GM19351 (cell line): ENCODE measurements at regions not wholly inside any gene's neighbourhood (a gene's known extent, or its start where the extent isn't known, plus 50 kb on each side); places are given as distances from the start of the nearest gene placed in this dataset.
A peak's percentile ranks its signal among the peaks of the same experiment; 100 is the strongest.
"Not testable (repeated sequence)": the region's sequence is repeated elsewhere in the genome, so short reads cannot be mapped to it uniquely, and the experiment has no call there.

Experiments used
- ATAC-seq: cut with Tn5 transposase; IDR thresholded peaks from one replicate; pipeline ENCODE4 v1.9.1; 2021; ENCODE audit warnings: mild to moderate bottlenecking, moderate library complexity; ENCODE audit not compliant: unreplicated experiment

DNA sequence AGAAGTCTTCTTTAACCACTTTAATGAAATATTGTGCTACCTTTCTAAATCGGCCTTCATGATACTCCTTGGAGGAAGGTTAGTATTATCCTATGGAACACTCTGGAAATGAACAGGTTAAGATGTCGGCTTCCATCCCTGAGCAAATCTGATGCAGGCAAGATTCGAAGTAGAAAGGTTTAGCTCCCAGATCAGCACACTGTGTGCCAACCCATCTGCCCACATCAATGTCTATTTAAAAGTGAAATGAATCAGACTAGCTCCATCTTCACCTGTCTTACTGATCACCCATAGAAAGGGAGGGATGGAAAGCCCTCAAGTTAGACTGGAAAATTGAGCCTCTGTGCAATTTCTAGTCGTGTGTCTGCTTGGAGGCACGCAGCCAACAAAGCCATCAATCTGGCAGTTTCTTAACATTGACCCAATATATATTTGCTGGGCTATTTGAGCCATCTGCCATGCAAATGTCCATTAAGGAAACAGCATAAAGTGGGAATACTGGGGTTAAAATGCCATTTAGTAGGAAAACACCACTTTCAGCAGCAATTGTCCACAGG is 506.1 kb downstream of the RMST start:
- no peak for ATAC-seq

DNA sequence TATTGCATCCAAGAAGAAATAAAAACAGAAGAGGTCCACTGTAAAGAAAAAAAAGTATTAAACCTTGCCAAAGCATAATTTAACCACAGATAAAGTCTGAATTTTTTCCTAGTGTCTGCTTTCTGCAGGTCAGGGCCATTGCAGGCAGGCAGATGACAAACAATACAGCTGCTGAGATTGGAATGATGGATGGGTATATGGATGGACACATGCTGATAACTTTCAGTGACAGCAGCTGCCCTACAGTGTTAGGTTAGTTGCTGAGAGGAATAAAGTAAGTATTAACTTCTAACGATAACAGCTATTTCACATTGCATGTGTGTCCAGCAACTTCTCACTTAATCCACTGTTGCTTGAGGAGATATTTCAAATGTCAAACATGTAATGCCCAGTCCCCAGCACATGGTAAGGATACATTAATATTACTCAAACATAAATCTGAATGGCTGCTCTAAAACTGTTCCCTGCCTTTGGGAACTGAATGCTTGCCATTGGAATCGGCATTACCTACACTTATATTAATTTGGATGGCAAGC is 515.3 kb downstream of the RMST start:
- no peak for ATAC-seq

DNA sequence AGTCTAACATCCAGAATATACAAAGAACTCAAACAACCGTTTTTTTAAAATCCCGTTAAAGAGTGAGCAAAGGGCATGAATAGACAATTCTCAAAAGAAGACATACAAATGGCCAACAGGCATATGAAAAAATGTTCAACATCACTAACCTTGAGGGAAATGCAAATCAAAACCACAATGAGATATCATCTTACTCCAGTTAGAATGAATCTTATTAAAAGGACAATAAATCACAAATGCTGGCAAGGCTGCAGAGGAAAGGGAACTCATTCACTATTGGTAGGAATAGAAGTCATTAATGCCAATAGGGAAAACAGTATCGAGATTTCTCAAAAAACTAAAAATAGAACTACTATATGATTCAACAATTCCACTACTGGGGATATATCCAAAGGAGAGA is 520.1 kb downstream of the RMST start:
- ATAC-seq: no peak

DNA sequence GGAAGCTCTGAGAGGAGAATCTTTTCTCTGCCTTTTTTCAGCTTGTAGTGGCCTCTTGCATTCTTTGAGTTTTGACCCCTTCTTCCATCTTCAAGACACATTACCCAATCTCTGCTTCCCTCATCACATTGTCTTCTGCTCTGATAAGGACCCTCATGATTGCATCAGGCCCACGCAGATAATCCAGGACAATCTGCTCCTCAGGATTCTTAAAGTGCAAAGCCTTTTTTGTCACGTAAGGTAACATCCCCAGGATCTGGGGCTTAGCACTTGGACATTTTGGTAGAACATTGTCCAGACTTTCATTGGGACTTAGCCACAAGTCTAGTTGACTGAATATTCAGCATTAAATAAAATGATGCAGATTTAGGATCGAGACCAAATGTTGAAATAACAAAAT is 521.2 kb downstream of the RMST start:
- no peak for ATAC-seq

DNA sequence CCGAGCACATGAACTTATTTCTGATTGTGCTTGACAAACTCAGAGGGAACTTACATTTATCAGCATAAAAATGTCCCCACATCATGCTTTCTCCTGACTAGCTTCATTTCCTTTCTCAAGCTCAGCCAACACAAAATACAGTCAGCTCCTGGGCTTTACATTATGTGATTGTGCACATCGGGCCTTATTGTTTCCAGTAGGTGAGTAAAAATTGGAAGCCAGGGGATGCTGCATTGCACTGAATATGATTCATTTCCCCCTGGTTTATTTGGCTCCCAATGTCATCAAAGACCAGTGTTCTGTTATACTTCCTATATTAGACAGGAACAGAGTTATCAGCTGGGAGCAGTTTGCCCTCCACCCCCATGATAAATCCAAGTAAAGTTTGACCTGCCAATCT is 521.8 kb downstream of the RMST start:
- no peak for ATAC-seq

DNA sequence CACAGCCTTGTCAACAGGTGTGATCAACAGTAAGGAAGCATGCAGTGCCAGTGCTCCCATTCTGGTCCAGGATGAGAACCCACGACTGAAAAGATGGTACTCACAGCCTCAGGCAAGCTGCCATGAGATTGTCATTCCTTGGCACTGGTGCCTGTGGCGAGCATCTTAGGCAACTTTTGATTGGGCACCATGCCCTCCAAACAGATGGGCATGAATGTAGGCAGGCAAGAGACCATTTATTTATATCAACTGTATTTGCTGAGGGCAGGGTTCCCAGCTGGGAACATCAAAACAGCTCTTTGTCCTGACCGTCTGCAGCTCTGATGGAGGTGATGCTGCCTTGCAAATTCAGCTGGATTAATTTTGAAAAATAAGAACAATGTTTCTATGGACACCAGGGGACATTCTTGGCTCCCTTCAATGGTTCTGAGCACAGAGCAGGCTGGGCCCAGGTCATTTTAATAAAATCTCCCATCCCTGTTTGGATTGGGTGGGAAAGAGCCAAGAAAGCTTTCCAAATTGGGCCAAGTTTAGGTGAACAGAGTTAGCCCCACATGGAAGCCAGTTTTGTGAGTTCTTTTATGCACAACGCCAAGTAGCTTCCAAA is 522.5 kb downstream of the RMST start:
- ATAC-seq: no peak

DNA sequence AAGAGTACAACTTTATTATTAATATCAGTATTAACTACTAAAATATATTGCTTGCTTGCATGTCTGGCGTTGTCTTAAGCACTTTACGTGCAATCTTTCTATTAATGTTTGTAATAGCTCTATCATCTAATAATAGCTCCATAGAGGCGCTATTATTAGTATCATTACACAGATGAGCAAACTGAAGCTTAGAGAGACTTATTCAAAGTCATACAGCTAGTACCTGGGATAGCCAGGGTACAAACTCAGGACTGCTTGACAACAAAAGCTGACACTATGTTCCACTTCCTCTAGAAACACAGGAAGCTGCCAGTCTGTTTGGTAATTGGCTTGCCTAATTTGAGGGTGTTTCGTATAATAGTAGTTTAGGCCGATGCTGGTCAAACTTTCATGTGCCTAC is 523.2 kb downstream of the RMST start:
- no peak for ATAC-seq

DNA sequence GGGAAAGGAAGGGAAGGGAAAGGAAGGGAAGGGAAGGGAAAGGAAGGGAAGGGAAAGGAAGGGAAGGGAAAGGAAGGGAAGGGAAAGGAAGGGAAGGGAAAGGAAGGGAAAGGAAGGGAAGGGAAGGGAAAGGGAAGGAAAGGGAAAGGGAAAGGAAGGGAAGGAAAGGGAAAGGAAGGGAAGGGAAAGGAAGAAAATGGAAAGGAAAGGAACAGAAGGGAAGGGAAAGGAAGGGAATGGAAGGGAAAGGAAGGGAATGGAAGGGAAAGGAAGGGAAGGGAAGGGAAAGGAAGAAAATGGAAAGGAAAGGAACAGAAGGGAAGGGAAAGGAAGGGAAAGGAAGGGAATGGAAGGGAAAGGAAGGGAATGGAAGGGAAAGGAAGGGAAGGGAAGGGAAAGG is 526.0 kb downstream of the RMST start:
- ATAC-seq: not testable (repeated sequence)

DNA sequence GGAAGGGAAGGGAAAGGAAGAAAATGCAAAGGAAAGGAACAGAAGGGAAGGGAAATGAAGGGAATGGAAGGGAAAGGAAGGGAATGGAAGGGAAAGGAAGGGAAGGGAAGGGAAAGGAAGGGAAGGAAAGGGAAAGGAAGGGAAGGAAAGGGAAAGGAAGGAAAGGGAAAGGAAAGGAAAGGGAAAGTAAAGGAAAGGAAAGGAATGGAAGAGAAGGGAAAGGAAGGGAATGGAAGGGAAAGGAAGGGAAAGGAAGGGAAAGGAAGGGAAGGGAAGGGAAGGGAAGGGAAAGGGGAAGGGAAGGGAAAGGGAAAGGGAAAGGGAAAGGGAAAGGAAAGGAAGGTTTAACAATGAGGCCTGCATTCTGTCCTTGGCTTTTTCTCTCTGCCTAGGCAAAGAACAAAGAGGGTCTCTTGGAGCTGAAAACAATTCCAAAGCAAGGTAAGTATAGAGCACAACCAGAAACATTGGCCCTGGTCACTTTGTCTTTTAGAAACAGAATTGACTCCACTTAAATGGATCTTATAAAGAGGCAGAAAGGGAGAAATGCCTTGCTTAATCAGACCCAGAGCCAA is 525.9 kb upstream of the TMPO start:
- ATAC-seq: no peak

DNA sequence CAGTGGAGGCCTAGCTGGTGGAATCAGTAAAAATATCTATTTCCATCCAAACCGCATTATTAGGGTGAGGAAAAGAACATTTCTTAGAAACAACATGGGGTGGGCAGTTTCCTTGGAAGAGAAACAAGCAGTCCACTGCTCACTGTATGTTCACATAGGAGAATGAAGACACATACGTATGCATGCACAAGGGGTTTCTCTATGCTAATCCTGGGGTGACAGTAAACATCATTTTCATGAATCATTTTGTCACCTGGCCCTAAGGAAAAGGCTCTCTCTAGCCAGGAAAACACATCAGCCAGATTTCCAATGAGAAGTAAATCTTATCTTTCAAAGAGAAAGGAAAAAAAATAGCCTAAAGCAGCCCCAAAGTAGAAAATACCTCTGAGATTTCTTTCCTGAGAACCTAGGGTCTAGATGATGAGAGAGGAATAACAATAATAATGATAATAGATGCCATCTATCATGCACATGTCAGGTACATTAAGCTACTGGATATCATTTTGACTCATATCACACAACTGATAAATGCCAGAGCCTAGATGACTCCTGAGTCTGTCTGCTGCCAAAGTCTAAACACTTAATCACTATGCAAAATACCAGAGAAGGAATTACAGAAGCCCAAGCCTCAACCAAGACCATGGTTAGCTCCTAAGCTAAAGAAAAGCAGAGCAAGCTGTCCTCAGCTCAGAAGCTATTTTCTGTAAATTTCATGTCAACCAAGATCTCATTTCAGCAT is 520.5 kb upstream of the TMPO start:
- no peak for ATAC-seq

DNA sequence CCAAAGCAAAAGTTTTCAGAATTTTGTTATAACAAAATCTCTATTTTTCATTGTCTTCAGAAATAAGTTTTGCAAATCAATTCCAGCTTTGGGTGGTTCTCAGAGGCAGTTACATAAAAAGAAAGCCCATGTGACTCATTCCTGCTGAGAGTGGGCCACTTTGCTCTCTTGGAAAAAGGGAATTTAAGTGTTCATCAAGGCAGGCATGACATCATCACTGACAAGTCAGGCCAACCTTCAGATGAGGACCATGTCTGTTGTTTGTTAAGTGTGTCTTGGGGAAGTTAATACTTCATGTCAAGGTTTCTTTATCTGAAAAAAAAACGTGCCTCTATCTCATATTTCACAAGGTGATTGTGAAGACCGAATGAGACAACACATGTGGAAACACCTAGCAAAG is 519.8 kb upstream of the TMPO start:
- ATAC-seq: no peak

DNA sequence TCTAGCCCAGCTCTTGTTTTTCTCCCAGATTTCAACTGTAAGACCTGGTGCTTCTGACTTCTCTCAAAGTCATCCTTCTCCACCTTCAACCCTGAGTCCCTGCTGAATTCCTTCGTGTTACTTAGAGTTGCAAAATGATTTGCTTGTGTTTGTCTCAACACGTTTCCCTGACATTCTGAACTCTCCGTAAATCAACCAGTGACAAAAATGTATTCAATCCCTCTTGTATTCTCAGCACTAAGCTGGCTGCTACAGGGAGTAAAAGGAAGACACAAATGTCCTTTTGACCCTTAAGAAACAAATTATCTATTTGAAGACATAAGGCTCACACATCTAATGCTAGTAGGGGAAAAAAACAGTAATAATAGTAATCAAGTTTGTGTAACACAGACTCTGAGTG is 514.0 kb upstream of the TMPO start:
- no peak for ATAC-seq

DNA sequence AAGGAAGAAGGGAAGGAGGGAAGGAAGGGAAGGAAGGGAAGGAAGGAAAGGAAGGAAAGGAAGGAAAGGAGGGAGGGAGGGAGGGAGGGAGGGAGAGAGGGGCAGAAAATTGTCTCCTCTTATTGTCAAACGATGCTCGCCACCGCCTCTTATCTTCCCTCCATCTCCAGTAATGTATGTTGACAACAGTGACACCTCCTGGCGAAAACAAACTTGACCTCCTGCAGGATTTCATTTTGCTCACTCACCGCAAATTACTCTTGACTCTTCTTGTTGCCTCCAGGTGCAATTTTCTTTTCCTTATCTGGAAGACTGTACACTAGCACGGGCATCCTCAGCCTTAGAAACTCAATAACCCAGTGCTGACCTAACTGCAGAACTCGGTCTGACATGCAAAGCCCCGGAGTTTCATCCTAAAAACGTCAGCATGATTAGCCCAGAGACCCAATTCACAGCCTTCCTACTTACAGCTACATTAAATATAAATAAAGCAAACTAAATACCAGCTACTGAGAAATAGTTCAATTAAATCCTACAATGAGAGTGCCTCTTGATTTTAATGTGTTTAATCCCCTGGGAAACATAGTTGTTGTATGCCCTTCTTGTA is 512.4 kb upstream of the TMPO start:
- ATAC-seq: peak; percentile 93

DNA sequence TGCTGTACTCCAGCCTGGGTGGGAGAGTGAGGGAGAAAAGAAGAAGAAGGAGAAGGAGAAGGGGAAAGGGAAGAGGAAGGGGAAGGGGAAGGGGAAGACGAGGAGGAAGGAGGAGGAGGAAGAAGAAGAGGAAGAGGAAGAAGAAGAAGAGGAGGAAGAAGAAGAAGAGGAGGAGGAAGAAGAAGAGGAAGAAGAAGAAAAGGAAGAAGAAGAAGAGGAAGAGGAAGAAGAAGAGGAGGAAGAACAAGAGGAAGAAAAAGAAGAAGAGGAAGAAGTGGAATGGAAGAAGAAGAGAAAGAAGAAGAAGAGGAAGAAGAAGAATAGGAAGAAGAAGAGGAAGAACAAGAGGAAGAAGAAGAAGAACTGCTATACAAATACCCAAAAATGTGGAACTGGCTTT is 507.4 kb upstream of the TMPO start:
- no peak for ATAC-seq

DNA sequence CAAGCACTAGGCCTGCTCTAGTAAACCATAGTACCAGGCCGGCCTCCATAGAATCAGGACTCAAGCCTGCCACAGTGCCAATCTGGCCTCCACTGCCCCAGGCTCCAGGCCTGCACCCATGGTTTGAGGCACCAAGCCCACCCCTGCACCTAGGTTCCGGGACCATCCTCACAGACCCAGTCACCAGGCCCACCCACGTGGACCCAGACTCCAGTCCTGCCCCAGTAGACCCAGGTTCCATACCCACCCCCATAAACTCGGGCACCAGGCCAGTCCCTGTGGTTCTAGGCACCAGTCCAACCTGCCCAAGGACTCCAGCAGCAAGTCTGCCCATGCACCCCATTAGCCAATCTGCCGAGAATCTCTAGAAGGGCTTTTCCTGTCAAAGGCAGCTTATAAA is 501.8 kb upstream of the TMPO start:
- ATAC-seq: no peak

DNA sequence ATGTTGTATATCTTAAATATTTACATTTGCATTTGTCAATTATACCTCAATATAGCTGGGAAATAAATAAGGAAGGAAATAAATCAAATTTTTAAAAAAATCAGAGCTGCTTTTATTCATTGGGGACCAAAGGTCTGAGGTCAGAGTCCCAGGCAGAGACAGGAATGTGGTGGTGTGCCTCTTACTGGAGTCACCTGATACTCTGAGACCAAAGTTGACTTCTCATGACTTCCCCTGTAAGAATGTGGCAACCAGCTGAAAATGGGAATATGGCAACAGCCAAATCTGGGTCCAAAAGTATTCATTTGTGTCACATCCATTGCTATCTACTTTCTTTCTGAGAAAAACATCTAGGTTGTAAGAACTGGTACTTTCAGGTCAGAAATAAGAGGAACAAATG is 496.6 kb upstream of the TMPO start:
- no peak for ATAC-seq

DNA sequence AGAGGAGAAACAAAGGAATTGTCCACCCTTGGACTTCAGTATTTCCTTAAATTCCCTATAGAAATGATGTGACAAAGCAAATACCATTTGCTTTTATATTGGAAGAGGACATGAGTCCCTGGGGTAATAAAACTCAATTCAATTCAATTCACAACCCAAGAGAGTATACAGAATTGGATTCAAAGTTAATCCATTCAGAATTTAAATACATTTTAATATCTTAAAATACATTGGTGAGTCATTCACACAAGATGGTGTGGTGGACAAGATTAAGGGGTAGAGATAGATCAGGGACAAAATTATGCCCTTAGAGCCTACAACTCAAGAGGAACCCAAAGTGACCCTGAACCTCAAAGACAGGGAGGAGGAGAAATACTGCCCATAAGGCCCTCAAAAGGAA is 495.0 kb upstream of the TMPO start:
- ATAC-seq: no peak

DNA sequence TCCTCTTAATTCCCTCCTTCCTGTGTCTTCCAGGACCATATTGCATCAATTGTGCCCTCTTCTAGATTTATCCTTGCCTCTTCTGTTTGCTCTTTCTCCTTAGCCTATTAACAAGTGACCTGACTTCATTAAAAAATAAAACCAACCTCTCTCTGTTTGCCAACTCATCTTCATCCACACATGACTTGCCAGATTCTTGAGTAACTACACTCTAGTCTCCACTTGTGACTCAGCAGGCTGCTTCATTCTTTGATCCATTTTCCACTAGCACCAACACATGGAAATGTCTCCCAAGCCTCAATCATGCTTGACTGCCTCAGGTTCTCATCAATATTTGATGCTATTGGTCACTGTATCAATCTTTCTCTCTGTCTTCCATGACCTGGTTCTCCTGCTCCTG is 492.4 kb upstream of the TMPO start:
- ATAC-seq: no peak

DNA sequence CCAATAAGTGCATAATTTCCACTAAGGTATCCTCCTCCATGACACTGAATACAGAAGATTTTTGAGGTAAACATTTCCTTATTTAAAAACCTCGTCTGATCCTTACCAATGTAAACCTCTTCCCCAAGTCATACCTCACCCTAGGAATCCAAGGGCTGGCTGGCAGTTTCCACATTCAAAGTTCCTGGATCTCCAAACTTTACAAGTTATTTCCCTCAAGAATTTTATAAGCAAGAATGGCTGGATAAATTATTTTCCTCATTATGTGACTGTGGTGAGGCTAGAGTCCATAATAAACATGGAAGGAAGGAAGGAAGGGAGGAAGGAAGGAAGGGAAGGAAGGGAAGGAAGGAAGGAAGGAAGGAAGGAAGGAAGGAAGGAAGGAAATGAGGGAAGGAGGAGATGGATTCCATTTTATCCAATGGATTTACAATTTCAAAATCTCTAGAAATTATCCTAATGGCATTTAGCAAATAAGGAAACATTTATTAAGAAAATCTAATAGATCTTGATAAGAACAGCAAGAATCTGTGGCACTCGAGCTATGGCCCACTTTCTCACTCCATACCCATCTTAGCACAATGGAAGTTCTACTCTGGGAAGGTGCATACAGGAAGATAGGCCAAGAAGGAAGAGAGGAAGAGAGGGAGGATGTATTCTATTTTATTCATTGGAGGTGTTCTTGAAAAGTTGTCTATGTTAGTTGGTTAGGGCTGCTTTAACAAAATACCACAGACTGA is 477.8 kb upstream of the TMPO start:
- ATAC-seq: no peak

DNA sequence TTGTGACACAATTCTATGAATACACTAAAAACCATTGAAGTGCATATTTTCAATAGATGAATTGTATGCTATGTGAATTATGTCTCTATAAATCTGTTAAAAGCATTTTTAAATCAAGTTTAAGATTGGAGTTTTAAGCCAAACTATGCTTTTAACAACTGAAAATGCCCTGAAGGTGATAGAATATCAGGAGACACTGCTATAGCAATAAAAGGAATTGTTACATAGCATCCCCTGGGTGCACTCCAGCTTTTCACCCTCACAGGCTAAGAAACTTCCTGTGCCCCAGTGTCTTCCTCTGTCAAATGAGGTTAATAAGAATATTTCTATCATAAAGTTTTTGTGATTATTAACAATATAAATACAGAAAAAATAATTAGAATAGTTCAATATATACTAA is 472.7 kb upstream of the TMPO start:
- no peak for ATAC-seq

DNA sequence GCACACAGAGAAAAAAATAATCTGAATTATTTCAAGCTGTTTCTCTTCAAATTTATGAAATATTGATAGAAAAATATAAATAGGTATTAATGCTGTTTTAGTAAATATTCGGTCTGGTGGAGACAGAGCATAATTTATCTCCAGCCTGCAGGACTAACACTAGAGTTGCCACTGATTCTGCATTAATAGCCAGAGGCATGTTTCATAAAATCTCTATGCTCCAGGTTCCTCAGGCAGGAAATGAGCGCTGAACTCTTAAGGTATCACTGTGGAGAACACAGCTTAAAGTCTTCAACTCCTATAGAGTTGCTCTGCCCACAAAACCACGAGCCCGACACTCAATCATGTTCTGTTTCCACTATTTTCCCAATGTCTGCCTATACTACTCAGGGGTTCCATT is 470.0 kb upstream of the TMPO start:
- no peak for ATAC-seq
